Urinary bladder (tissue), 3 donors: ENCODE measurements at regions not wholly inside any gene's neighbourhood (a gene's known extent, or its start where the extent isn't known, plus 50 kb on each side); places are given as distances from the start of the nearest gene placed in this dataset.

Source experiments
- DNase-seq: peaks from one replicate; pipeline ENCODE4 v3.0.0-alpha.2; 2015; ENCODE audit errors: extremely low spot score
- H3K27ac ChIP-seq: one replicate; pipeline ENCODE4 v1.5.1; 2013; ENCODE audit warnings: low read depth, mild to moderate bottlenecking, moderate library complexity
- H3K36me3 ChIP-seq: one replicate; pipeline ENCODE4 v1.6.1; 2013; ENCODE audit warnings: mild to moderate bottlenecking, moderate library complexity; ENCODE audit not compliant: insufficient read depth
- H3K4me1 ChIP-seq: one replicate; pipeline ENCODE4 v1.6.1; 2013; ENCODE audit warnings: mild to moderate bottlenecking, moderate library complexity; ENCODE audit not compliant: insufficient read depth
- H3K4me3 ChIP-seq: one replicate; pipeline ENCODE4 v1.5.1; 2013; ENCODE audit warnings: low read depth, low read length
- whole genome bisulfite sequencing: extraction: QIAGEN DNeasy Blood & Tissue Kit; methylation state at CpG from one replicate; pipeline ENCODE4 v1.1.7; 2013; 5-methylcytosine and 5-hydroxymethylcytosine counted together
- donor health status: healthy with polysubstance abuse.
- donor health status: healthy.

DNA sequence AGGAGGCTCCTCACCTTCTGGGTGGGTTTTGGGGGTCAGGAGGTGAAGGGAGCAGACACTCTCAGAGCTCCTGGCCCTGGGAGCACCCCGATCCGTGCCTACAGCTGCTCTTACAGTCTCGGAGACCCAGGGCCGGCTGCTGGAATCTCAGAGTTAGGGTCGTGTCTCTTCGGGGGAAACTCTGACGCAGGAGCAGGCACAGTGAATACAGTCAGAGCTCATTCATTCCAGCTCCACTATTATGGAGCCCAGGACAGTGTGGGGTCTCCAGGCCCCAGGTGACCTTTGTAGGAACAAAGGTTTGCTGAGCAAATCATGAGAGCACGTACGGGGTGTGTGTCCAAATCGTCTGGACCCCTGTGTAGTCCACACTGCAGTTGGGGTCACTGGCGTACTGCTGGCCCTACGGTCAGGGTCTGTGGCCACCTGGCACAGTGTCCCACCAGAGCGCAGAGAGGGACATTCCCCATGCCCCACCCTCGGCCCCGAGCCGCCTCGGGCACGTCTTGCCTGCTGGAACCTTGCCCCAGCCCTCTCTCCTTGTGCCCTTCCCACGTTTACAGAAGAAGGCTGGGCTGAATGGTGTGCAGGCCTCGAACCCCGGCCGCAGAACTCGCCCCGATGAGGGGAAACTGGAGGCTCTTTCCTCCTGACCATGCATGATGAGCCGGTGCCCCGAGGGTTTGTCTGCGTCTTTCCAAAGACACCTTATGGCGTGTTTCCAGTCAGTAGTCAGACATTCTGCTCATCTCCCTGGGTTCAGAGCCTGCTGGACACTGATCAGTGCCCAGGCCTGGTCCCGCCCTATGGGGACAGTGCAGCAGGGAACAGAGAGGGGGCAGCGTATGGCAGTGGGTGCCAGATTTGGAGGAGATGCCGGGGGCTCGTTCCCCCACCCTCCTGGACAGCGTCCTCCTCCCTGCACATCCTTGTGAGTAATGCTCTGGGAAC lies 1166.6 kb downstream of the BRD1 start:
- Histone ChIP-seq H3K4me1 (no peaks in the 10 kb centered on the region), H3K27ac (no peak overlapping the region), H3K36me3 (no peaks in the 10 kb centered on the region), H3K4me3 (no peak overlapping the region)
- DNase-seq = no peak
- WGBS = 87% methylated on average over 33 of the region's 33 CpGs

DNA sequence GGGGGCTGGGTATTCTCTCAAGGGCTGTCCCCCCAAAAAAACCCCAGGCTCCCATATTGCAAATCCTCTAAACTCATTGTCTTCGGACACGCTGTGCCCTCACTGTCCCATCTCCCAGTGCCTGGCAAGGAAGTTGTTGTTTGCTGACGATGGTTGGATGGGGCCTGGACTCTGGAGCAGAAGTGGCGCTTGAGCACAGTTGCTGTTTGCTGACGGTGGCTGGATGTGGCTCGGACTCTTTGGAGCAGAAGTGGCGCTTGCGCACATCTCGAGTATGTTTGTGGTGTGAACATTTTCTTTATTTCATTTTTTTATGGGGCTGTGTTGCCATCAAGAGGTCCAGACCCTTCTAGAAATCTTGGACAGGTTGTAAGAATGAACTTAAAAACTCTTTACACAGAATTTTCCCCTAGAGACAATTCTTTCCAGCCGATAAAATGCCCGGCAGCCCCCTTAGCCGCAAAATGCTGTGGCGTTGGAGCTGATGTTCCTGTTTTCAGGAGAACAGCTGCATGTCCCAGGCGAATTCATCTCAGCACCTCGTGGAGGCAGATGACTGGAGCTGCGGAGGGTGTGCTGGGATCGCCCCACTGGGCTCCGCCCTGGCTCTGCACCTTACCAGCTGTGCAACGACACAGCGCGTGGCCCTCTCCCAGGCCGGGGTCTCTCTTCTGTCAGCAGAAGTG lies 1167.4 kb downstream of the BRD1 start:
- DNase-seq = no peak
- no peak overlapping the region for H3K27ac ChIP-seq
- 86% methylated on average over 22 of the region's 22 CpGs for WGBS
- H3K4me1 ChIP-seq = no peaks in the 10 kb centered on the region
- H3K4me3 ChIP-seq = no peak overlapping the region
- H3K36me3 ChIP-seq = no peaks in the 10 kb centered on the region

DNA sequence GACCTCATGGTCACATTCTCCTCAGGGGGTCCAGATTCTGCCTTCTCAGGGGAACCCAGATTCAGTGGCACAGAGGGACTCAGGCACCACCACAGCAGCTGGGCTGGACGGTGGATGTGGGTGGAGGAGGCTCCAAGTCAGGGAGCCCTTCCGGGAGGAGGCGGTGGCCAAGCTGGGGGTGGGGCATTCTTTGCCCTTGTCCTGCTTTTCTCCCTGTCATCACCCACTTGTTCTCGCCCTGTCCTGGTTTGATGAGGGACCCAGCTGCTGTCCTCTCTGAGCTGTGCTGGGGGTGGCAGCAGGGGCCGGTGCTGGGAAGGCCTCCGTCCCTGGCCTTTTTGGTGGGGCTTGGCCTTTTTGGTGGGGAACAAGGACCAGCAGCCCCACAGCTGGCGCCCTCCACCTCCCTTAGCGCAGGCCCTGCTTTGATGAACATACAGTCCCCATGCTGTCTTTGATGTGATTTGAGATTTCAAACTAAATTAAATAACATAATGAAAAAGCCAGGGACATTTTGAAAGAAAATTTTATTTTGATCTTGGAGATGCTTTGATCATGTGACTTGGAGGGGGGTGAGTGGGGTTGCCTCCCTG lies 1168.2 kb downstream of the BRD1 start:
- DNase-seq = no peak
- no peak overlapping the region for H3K27ac ChIP-seq
- no peak overlapping the region for H3K4me3 ChIP-seq
- WGBS = 79% methylated on average over 8 of the region's 8 CpGs
- no peaks in the 10 kb centered on the region for H3K36me3 ChIP-seq
- no peaks in the 10 kb centered on the region for H3K4me1 ChIP-seq

DNA sequence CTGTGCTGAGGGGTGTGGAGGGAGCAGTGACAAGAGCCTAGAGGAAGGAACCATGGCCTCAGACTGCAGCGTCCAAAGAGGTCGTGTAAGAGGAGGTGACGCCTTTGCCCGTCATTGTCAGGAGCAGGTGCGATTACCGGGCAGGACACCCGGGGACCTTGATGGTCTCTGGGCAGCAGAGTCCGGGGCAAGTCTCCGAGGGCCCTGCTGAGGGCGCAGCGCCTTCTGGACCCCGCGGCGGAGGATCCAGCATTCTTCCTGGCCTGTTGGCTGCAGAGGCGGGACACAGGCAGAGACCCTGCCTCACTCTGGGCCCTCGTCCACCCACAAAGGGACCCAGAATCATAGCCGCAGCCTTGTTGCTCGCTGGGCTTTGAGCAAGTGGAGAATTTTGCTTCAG lies 1168.8 kb downstream of the BRD1 start:
- Histone ChIP-seq H3K4me1 (no peaks in the 10 kb centered on the region), H3K36me3 (no peaks in the 10 kb centered on the region), H3K4me3 (no peak overlapping the region), H3K27ac (no peak overlapping the region)
- 94% methylated on average over 18 of the region's 18 CpGs for WGBS
- no peak for DNase-seq

- H3K27ac ChIP-seq = no peak overlapping the region
- no peak for DNase-seq
- no peaks in the 10 kb centered on the region for H3K4me1 ChIP-seq
- H3K4me3 ChIP-seq = no peak overlapping the region
- H3K36me3 ChIP-seq = no peaks in the 10 kb centered on the region
- WGBS = 93% methylated on average over 15 of the region's 15 CpGs
Measured at GRCh38 chr22:48658246-48658645, 1169.4 kb downstream of the BRD1 start.

DNA sequence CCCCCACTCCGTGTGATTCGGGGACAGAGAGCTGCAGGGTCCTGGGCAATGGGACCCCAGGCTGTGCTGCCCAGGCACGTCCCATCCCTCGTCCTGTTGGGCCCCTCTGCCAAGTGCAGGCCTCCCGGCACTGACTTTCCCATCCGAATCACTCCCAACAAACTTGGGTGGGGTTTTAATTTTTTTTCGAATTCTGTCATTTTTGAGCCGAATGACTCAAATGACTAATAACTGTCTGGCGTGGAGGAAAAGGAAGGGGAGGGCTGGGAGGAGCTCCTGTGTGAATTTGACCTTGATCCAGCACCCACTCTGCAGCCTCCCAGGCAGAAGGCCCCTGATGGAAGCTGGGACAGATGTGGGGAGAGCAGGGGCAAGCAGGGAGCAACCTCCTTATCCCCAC lies 1173.2 kb downstream of the BRD1 start:
- Histone ChIP-seq H3K27ac (no peak overlapping the region), H3K4me3 (no peak overlapping the region), H3K36me3 (no peaks in the 10 kb centered on the region), H3K4me1 (no peaks in the 10 kb centered on the region)
- WGBS = 66% methylated on average over 9 of the region's 9 CpGs
- DNase-seq = no peak

DNA sequence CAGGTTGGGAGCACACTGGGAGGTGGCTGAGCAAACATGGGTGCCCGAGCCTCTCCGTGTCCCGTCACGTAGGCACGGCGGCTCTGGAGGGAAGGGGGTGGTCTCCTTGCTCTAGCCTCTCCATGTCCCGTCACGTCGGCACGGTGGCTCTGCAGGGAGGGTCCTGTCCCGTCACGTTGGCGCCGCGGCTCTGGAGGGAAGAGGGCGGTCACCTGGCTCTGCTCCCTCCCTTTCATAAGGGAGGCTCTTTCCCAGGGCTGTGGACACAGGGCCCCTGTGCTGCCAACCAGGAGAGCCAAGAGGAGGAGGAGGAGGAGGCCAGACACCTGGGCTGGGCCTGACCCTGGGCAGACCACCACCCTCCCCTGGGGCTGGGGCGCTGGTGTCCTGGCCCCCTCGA lies 1173.7 kb downstream of the BRD1 start:
- no peak for DNase-seq
- 92% methylated on average over 18 of the region's 18 CpGs for WGBS
- H3K4me1 ChIP-seq = no peaks in the 10 kb centered on the region
- H3K4me3 ChIP-seq = no peak overlapping the region
- no peak overlapping the region for H3K27ac ChIP-seq
- no peaks in the 10 kb centered on the region for H3K36me3 ChIP-seq

DNA sequence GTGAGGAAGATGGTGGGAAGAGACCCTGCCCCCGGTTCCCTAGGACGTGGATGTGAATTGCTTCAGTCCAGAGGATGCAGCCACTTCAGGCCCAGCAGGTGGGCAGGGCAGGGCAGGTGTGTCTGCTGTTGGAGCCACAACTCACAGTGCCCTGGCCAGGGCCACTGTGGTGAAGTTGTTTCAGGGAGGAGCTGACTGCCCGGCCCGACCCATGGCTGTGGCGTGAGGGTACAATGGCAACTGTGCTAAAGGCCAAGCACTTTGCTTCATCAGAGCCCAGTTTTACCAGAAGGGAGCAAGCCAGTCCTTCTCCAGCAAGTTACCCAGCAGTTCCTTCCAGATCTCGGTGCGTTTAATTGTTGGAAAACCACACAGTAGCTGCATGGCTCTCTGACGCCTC lies 1174.4 kb downstream of the BRD1 start:
- no peaks in the 10 kb centered on the region for H3K4me1 ChIP-seq
- H3K27ac ChIP-seq = no peak overlapping the region
- H3K36me3 ChIP-seq = no peaks in the 10 kb centered on the region
- no peak overlapping the region for H3K4me3 ChIP-seq
- WGBS = 89% methylated on average over 8 of the region's 8 CpGs
- DNase-seq = no peak

DNA sequence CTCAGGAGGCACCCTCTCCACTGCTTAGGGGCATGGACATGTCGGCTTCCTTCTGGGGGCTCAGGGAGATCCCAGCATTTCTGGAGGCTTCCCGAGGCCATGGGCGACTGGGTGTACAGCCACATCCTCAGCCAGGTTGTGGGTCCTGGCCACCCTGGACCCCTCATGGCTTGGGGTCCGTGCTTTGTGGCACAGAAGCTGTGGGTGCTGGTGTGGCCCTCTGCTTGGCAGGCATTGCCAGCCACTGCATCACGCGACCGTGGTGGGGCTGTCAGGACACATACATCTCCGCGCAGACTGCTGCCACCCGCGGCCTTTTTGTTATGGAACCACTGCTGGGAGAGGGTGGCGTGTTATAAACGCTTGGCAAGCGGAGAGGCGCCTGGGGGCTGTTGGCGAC lies 1174.9 kb downstream of the BRD1 start:
- no peak overlapping the region for H3K27ac ChIP-seq
- H3K36me3 ChIP-seq = no peaks in the 10 kb centered on the region
- 95% methylated on average over 16 of the region's 16 CpGs for WGBS
- H3K4me3 ChIP-seq = no peak overlapping the region
- H3K4me1 ChIP-seq = no peaks in the 10 kb centered on the region
- no peak for DNase-seq

DNA sequence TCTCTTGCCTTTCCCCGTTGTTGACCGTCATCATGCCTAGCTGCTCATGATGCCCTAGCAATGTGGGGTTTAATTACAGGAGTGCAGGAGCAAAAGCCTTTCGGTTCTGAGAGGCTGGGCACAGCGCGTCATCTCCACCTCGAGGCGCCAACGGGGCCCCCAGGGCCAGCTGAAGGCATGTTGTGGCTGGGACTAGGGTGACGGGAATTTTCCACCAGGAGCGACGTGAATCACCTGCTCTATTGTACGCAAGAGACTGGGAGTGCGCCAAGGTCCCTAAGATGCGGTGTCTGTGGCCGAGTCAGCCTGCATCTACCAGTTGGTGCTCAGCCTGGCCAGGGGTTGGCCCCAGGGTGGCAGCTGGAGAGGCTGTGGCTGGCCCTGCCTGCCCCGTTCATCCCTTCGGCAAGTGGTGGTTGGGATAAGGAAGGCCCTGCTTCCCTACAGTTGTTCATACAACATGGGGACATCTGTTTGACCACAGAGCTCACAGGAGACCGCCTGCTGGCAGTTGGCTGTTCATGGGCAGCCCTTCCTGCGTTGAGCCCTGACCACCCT lies 1175.6 kb downstream of the BRD1 start:
- no peak overlapping the region for H3K4me3 ChIP-seq
- no peaks in the 10 kb centered on the region for H3K36me3 ChIP-seq
- 88% methylated on average over 19 of the region's 19 CpGs for WGBS
- no peak overlapping the region for H3K27ac ChIP-seq
- no peaks in the 10 kb centered on the region for H3K4me1 ChIP-seq
- no peak for DNase-seq

- no peak overlapping the region for H3K4me3 ChIP-seq
- no peaks in the 10 kb centered on the region for H3K36me3 ChIP-seq
- no peak for DNase-seq
- H3K27ac ChIP-seq = no peak overlapping the region
- H3K4me1 ChIP-seq = no peaks in the 10 kb centered on the region
- WGBS = 86% methylated on average over 26 of the region's 26 CpGs
Measured at GRCh38 chr22:48651036-48651890, 1176.4 kb downstream of the BRD1 start.

- no peak overlapping the region for H3K27ac ChIP-seq
- WGBS = 93% methylated on average over 17 of the region's 17 CpGs
- H3K4me3 ChIP-seq = no peak overlapping the region
- no peaks in the 10 kb centered on the region for H3K36me3 ChIP-seq
- DNase-seq = no peak
- no peaks in the 10 kb centered on the region for H3K4me1 ChIP-seq
Measured at GRCh38 chr22:48650323-48651035, 1177.2 kb downstream of the BRD1 start.
